Endothelial cell of umbilical vein (primary cell): ENCODE measurements at regions not wholly inside any gene's neighbourhood (a gene's known extent, or its start where the extent isn't known, plus 50 kb on each side); places are given as distances from the start of the nearest gene placed in this dataset.

Experiments used
- BruUV-seq: library from RNA; stranded (reverse); fragments of 400-500 nt; replicated peaks from 2 replicates; lab custom pipeline; 2021; lab: Mats Ljungman, UMichigan
- CTCF ChIA-PET: fragments of 300-600, 350-600 bp; sonication (Branson Sonifier 250); formaldehyde crosslinking; loops from one replicate; lab custom pipeline; 2021; ENCODE audit warnings: antibody characterized with exemption, inconsistent platforms; lab: Charles Lee
- POLR2A ChIA-PET: fragments of 300-600, 350-600 bp; sonication (Branson Sonifier 250); formaldehyde crosslinking; loops from one replicate; lab custom pipeline; 2021; ENCODE audit warnings: antibody characterized with exemption, inconsistent platforms; lab: Charles Lee
- DNase-seq: peaks from one replicate; pipeline ENCODE4 v3.0.0-alpha.2; 2011; ENCODE audit warnings: low read depth, low spot score
- FAIRE-seq: peaks from 2 replicates; lab custom pipeline; 2011; peaks lifted over from hg19 to GRCh38; lab: Jason Lieb, UNC
- H2AFZ ChIP-seq: 2 replicates; pipeline ENCODE4 v1.6.0; 2012; ENCODE audit warnings: low read depth, low read length, control low read depth, inconsistent platforms
- H3K27ac ChIP-seq: 2 replicates; pipeline ENCODE4 v1.5.1; 2011; ENCODE audit warnings: low read depth, mild to moderate bottlenecking, control low read depth, low read length, moderate library complexity; ENCODE audit not compliant: insufficient read depth
- H3K27me3 ChIP-seq, 2 experiments: 2 replicates each; pipeline versions ENCODE4 v1.6.0 to v1.6.1; 2011; ENCODE audit warnings: low read length in 2 of 2, mixed read lengths in 1 of 2; ENCODE audit not compliant: control insufficient read depth in 2 of 2, insufficient read depth in 2 of 2
- H3K36me3 ChIP-seq, 2 experiments: 2 replicates in 1 of 2; 3 replicates in 1 of 2; pipeline ENCODE4 v1.5.1; 2011; ENCODE audit warnings: low read length in 2 of 2, mild to moderate bottlenecking in 1 of 2, moderate library complexity in 1 of 2; ENCODE audit not compliant: control insufficient read depth in 2 of 2, insufficient read depth in 2 of 2; ENCODE audit errors: extremely low read depth in 1 of 2
- H3K4me1 ChIP-seq: 3 replicates; pipeline ENCODE4 v1.5.1; 2011; ENCODE audit warnings: mild to moderate bottlenecking, low read length; ENCODE audit not compliant: control insufficient read depth, insufficient read depth; ENCODE audit errors: extremely low read depth
- H3K4me2 ChIP-seq: 2 replicates; pipeline ENCODE4 v1.6.1; 2011; ENCODE audit warnings: low read length, control low read depth, mixed read lengths; ENCODE audit not compliant: insufficient read depth
- H3K4me3 ChIP-seq, 3 experiments: fragments of 200-600 bp in 1 of 3; sonication (generic), shearing (Covaris generic) in 1 of 3; replicated peaks in 1 of 3; 2 replicates each; pipeline ENCODE4 v1.5.1; 2011 to 2016; ENCODE audit warnings: control low read depth in 3 of 3, low read length in 3 of 3, mild to moderate bottlenecking in 2 of 3, inconsistent platforms in 1 of 3, low read depth in 1 of 3, moderate library complexity in 1 of 3; ENCODE audit not compliant: insufficient read depth in 1 of 3
- H3K79me2 ChIP-seq: 2 replicates; pipeline ENCODE4 v1.6.0; 2012; ENCODE audit warnings: low read length, inconsistent platforms; ENCODE audit not compliant: control insufficient read depth, insufficient read depth
- H3K9ac ChIP-seq: replicated peaks from 2 replicates; pipeline ENCODE3; 2011; ENCODE audit warnings: low read length, control low read depth; ENCODE audit not compliant: insufficient read depth; ENCODE audit errors: extremely low read depth
- H3K9me1 ChIP-seq: replicated peaks from 3 replicates; pipeline ENCODE4 v1.6.0; 2011; ENCODE audit warnings: mild to moderate bottlenecking, low read length; ENCODE audit not compliant: control insufficient read depth, insufficient read depth; ENCODE audit errors: extremely low read depth
- H3K9me3 ChIP-seq: replicated peaks from 2 replicates; pipeline ENCODE4 v1.5.1; 2012; ENCODE audit warnings: low read length, inconsistent platforms; ENCODE audit not compliant: control insufficient read depth, insufficient read depth
- H4K20me1 ChIP-seq: replicated peaks from 2 replicates; pipeline ENCODE3; 2011; ENCODE audit warnings: mild to moderate bottlenecking, low read length; ENCODE audit not compliant: control insufficient read depth, insufficient read depth; ENCODE audit errors: extremely low read depth
- EZH2 ChIP-seq: IDR thresholded peaks from 2 replicates; pipeline ENCODE4 v1.6.1; 2012; ENCODE audit warnings: borderline replicate concordance, low read depth, mild to moderate bottlenecking, moderate library complexity, low read length, inconsistent platforms; ENCODE audit not compliant: severe bottlenecking
- FOS ChIP-seq: IDR thresholded peaks from 2 replicates; pipeline ENCODE4 v1.6.1; 2011; ENCODE audit warnings: mild to moderate bottlenecking, low read length, moderate library complexity, borderline replicate concordance; ENCODE audit not compliant: insufficient read depth
- GATA2 ChIP-seq: IDR thresholded peaks from 2 replicates; pipeline ENCODE4 v1.7.0; 2011; ENCODE audit warnings: low read depth, mild to moderate bottlenecking, moderate library complexity, mixed read lengths, low read length; ENCODE audit not compliant: insufficient read length, insufficient read depth
- JUN ChIP-seq: IDR thresholded peaks from 2 replicates; pipeline ENCODE4 v1.6.1; 2011; ENCODE audit warnings: borderline replicate concordance, low read depth; ENCODE audit not compliant: insufficient read length, insufficient read depth
- MAX ChIP-seq: IDR thresholded peaks from 2 replicates; pipeline ENCODE4 v1.6.1; 2011; ENCODE audit not compliant: insufficient read depth, insufficient read length
- MYC ChIP-seq: IDR thresholded peaks from one replicate; pipeline ENCODE4 v1.6.1; 2011; ENCODE audit warnings: mild to moderate bottlenecking, low read depth, low read length
- POLR2A ChIP-seq: IDR thresholded peaks from 2 replicates; pipeline ENCODE4 v1.6.1; 2012; ENCODE audit warnings: low read depth, mild to moderate bottlenecking, control low read depth, low read length
- POLR2AphosphoS5 ChIP-seq: IDR thresholded peaks from 2 replicates; pipeline ENCODE4 v1.6.1; 2012; ENCODE audit warnings: low read depth, mild to moderate bottlenecking, control low read depth, low read length, moderate library complexity; ENCODE audit not compliant: insufficient read depth
- dilution Hi-C: fragments of 300-500 bp; cut with MboI; formaldehyde crosslinking; loops from one replicate; pipeline ENCODE4 v1.15.0; 2019; ENCODE audit warnings: low sequenced_read_pairs; ENCODE audit not compliant: extremely low pct_ligation_motif_present
- intact Hi-C: fragments of 100-400 bp; cut with micrococcal nuclease; formaldehyde crosslinking; loops from one replicate; pipeline ENCODE4 v1.10.0; 2022
- TF ChIP-seq, protein P1 (sequence below), 2 donors: IDR thresholded peaks; 1 replicate in 1 of 2; 2 replicates in 1 of 2; pipeline ENCODE4 v1.5.1; 2011; ENCODE audit warnings: low read length in 2 of 2, mild to moderate bottlenecking in 2 of 2, moderate library complexity in 2 of 2, control low read depth in 1 of 2, inconsistent platforms in 1 of 2, low read depth in 1 of 2; ENCODE audit not compliant: insufficient read depth in 1 of 2; ENCODE audit errors: extremely low read depth in 1 of 2

DNA sequence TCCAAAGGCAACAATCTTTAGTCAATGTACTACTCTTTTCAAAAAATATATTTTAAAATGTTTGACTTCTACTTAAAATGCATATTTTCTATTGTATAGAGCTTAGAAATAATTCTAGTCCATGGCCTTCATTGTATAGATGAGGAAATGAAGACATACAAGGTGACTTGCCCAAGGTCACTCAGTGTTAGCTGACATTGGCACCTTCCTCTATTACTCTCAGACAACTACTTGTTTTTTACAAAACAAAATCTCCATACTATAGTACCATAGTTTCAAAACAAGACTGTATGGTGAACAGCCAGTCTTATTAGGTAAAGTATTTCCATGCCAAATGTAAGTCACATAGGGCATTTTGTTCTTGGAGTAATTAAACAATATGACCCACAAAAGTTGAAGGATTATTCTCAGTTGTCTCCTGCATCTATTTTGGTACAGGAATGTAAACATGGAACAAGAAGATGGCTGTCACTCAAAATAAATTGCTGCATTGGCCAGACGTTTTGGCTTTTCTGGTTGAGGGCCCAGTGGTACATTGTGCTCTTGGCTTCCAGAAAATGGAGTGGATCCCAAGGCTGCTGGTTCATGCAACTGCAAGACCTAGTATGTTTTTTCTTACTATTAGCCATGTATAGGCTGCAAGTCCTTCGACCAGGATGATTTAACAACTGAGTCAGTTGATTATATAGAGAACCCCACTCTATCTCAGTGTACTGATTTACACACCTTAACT lies 54.3 kb upstream of the NOX3 start:
- H3K4me2 ChIP-seq: no peak overlapping the region
- H3K9me3 ChIP-seq: no peaks in the 10 kb centered on the region
- DNase-seq (no peak), FAIRE-seq (no peak)
- H3K36me3 ChIP-seq: no peaks in the 10 kb centered on the region
- no peaks in the 10 kb centered on the region for H3K79me2 ChIP-seq
- H3K27me3 ChIP-seq: no peaks in the 10 kb centered on the region
- H3K9me1 ChIP-seq: no peaks in the 10 kb centered on the region
- H3K9ac ChIP-seq: no peak overlapping the region
- POLR2A ChIA-PET: no interaction called here
- BruUV-seq: no TSS peak
- no peak overlapping the region for H2AFZ ChIP-seq
- no peaks in the 10 kb centered on the region for H3K4me1 ChIP-seq
- dilution Hi-C loops (no loop called here), intact Hi-C loops (no loop called here)
- no peaks in the 10 kb centered on the region for H4K20me1 ChIP-seq
- H3K27ac ChIP-seq: no peak overlapping the region
- no peak overlapping the region for H3K4me3 ChIP-seq
- CTCF ChIA-PET: no interaction called here
- TF ChIP-seq GATA2 (no peak), POLR2AphosphoS5 (no peak), JUN (no peak)

DNA sequence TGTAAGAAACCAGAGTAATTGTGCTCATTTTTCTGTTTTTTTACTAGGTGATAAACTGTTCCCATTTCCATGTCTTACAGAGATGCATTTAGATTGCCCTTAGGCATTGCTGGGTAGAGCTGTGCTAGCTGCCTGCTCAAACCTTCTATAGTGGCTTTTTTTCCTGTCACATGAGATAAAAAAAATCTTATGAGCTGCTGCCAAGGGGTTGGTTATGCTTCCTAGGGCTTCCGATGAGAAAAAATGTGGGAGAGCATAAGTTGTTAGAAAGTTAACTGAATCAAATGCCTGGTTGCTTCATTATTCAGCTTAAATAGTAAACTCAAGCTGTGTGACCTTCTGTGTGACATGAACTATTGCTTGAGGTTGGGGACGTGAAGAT lies 50.0 kb upstream of the NOX3 start:
- Histone ChIP-seq H3K4me2 (no peak overlapping the region), H2AFZ (no peak overlapping the region)
- CTCF ChIA-PET: interaction anchor here (1.1 kb wide), 2 partner anchors 10 to 12 kb away, joined by 3 read pairs; no protein-coding TSS in a partner anchor

More for the DNA sequence above, 50.0 kb upstream of the NOX3 start:
- TF ChIP-seq POLR2A (no peak), MYC (no peak), MAX (no peak), JUN (no peak), FOS (no peak), POLR2AphosphoS5 (no peak), EZH2 (no peak), GATA2 (no peak)
- TF ChIP-seq, protein P1, sequence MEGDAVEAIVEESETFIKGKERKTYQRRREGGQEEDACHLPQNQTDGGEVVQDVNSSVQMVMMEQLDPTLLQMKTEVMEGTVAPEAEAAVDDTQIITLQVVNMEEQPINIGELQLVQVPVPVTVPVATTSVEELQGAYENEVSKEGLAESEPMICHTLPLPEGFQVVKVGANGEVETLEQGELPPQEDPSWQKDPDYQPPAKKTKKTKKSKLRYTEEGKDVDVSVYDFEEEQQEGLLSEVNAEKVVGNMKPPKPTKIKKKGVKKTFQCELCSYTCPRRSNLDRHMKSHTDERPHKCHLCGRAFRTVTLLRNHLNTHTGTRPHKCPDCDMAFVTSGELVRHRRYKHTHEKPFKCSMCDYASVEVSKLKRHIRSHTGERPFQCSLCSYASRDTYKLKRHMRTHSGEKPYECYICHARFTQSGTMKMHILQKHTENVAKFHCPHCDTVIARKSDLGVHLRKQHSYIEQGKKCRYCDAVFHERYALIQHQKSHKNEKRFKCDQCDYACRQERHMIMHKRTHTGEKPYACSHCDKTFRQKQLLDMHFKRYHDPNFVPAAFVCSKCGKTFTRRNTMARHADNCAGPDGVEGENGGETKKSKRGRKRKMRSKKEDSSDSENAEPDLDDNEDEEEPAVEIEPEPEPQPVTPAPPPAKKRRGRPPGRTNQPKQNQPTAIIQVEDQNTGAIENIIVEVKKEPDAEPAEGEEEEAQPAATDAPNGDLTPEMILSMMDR (IDR thresholded peaks at IDR 0.05; ENCODE audit: extremely low read depth in 1 of 2, insufficient read depth in 1 of 2, low read depth in 1 of 2, low read length in 2 of 2): no peak
- dilution Hi-C loops (no loop called here), intact Hi-C loops (no loop called here)
- no peaks in the 10 kb centered on the region for H3K79me2 ChIP-seq
- H3K36me3 ChIP-seq: no peaks in the 10 kb centered on the region
- no peaks in the 10 kb centered on the region for H3K27me3 ChIP-seq
- no peaks in the 10 kb centered on the region for H3K9me3 ChIP-seq
- H4K20me1 ChIP-seq: no peaks in the 10 kb centered on the region
- H3K9me1 ChIP-seq: no peaks in the 10 kb centered on the region
- FAIRE-seq: no peak
- no peak overlapping the region for H3K27ac ChIP-seq
- no peak overlapping the region for H3K4me3 ChIP-seq
- no peak for DNase-seq
- no peak overlapping the region for H3K9ac ChIP-seq
- POLR2A ChIA-PET: no interaction called here
- no TSS peak for BruUV-seq
- no peaks in the 10 kb centered on the region for H3K4me1 ChIP-seq
